CD4-positive, alpha-beta T cell (primary cell): ENCODE measurements at regions not wholly inside any gene's neighbourhood (a gene's known extent, or its start where the extent isn't known, plus 50 kb on each side); places are given as distances from the start of the nearest gene placed in this dataset.
"Not testable (repeated sequence)": the region's sequence is repeated elsewhere in the genome, so short reads cannot be mapped to it uniquely, and the experiment has no call there.

Experiments used
- ATAC-seq: fragments of 200-7000 bp; cut with Tn5 transposase; one replicate; pipeline ENCODE4 v1.10.0; 2022; ENCODE audit warnings: mild to moderate bottlenecking; ENCODE audit not compliant: poor library complexity
- CTCF ChIA-PET: fragments of 350-600 bp; sonication (Branson Sonifier 250); formaldehyde crosslinking; loops from one replicate; lab custom pipeline; 2021; ENCODE audit warnings: antibody characterized with exemption, inconsistent platforms; lab: Charles Lee
- POLR2A ChIA-PET: fragments of 350-600 bp; sonication (Branson Sonifier 250); formaldehyde crosslinking; loops from one replicate; lab custom pipeline; 2021; ENCODE audit warnings: antibody characterized with exemption, inconsistent platforms; lab: Charles Lee
- DNase-seq, 14 experiments: peaks; one replicate each; pipeline ENCODE4 v3.0.0-alpha.2; 2013 to 2020; ENCODE audit warnings: mixed read lengths in 2 of 14
- H3K27ac ChIP-seq, 2 donors: one replicate each; pipeline versions ENCODE4 v1.5.1 to v1.7.0; 2013; ENCODE audit warnings: low read length in 2 of 2, low read depth in 1 of 2, mild to moderate bottlenecking in 1 of 2
- H3K27me3 ChIP-seq, 2 experiments: 1 replicate in 1 of 2; 2 replicates in 1 of 2; pipeline versions ENCODE4 v1.6.1 to v1.7.0; 2013; ENCODE audit warnings: low read length in 2 of 2, control low read depth in 1 of 2, mild to moderate bottlenecking in 1 of 2, moderate library complexity in 1 of 2; ENCODE audit not compliant: insufficient read depth in 2 of 2, control insufficient read depth in 1 of 2
- H3K36me3 ChIP-seq: one replicate; pipeline ENCODE4 v1.6.1; 2013; ENCODE audit warnings: low read length, control low read depth; ENCODE audit not compliant: insufficient read depth
- H3K4me1 ChIP-seq: one replicate; pipeline ENCODE4 v1.6.1; 2013; ENCODE audit warnings: low read length, control low read depth; ENCODE audit not compliant: insufficient read depth
- H3K4me3 ChIP-seq: one replicate; pipeline ENCODE4 v1.5.1; 2013; ENCODE audit warnings: mild to moderate bottlenecking, low read length, moderate library complexity
- H3K9me3 ChIP-seq, 2 experiments: 1 replicate in 1 of 2; 2 replicates in 1 of 2; pipeline versions ENCODE4 v1.6.1 to v1.7.0; 2013; ENCODE audit warnings: low read length in 2 of 2, mild to moderate bottlenecking in 2 of 2, control low read depth in 1 of 2, moderate library complexity in 1 of 2; ENCODE audit not compliant: control insufficient read depth in 1 of 2, insufficient read depth in 1 of 2
- H3K27ac Mint-ChIP-seq: one replicate; pipeline ENCODE4 v1.8.0; 2020; ENCODE audit warnings: mixed read lengths
- H3K27me3 Mint-ChIP-seq: one replicate; pipeline ENCODE4 v1.8.0; 2021; ENCODE audit warnings: mixed read lengths
- H3K36me3 Mint-ChIP-seq: one replicate; pipeline ENCODE4 v1.8.0; 2021; ENCODE audit warnings: low read depth, mixed read lengths
- H3K4me1 Mint-ChIP-seq: one replicate; pipeline ENCODE4 v1.8.0; 2021; ENCODE audit warnings: low read depth, mixed read lengths
- H3K4me3 Mint-ChIP-seq: one replicate; pipeline ENCODE4 v1.8.0; 2020; ENCODE audit warnings: mild to moderate bottlenecking, mixed read lengths
- H3K9me3 Mint-ChIP-seq: one replicate; pipeline ENCODE4 v1.8.0; 2020; ENCODE audit warnings: mixed read lengths
- intact Hi-C, 2 experiments: fragments of 100-400 bp; cut with DNase I in 1 of 2; cut with micrococcal nuclease in 1 of 2; formaldehyde crosslinking; loops; one replicate each; pipeline versions ENCODE4 v1.15.1 to v1.9.0; 2023 to 2025; cut with DNase I, micrococcal nuclease
- TF ChIP-seq, protein P1 (sequence below): fragments of 200-600 bp; IDR thresholded peaks from one replicate; pipeline ENCODE4 v1.8.0; 2022; ENCODE audit warnings: antibody characterized with exemption, mild to moderate bottlenecking

DNA sequence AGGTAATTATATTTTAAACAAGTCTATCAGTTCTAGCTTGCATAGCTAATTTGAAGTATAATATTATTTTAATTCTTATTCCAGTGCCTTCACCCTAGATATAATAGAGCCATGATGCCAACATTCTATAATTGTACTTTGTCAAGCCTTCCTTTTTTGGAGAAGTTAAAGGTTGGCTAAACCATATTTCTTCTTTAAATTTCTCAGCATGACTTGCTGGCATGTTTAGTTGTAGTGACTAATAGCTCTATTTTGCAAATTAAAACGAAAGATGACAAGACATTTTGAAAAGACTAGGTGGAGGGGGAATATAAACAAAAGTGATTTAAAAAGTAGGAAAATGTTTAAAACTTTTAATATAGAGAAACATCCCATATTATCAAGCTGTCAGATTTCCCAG lies 400.7 kb downstream of the PSAT1 start:
- POLR2A ChIA-PET, result no interaction called here
- no peaks in the 10 kb centered on the region for H3K36me3 Mint-ChIP-seq
- H3K4me1 ChIP-seq, result no peaks in the 10 kb centered on the region
- no peaks in the 10 kb centered on the region for H3K36me3 ChIP-seq
- no peak for ATAC-seq
- no peak overlapping the region for H3K27ac Mint-ChIP-seq
- H3K9me3 ChIP-seq, result no peaks in the 10 kb centered on the region
- H3K27me3 Mint-ChIP-seq, result no peaks in the 10 kb centered on the region
- no peaks in the 10 kb centered on the region for H3K27me3 ChIP-seq
- H3K4me3 ChIP-seq, result no peak overlapping the region
- peaks cover 3% of the 10 kb centered on the region for H3K9me3 Mint-ChIP-seq
- TF ChIP-seq, protein P1, sequence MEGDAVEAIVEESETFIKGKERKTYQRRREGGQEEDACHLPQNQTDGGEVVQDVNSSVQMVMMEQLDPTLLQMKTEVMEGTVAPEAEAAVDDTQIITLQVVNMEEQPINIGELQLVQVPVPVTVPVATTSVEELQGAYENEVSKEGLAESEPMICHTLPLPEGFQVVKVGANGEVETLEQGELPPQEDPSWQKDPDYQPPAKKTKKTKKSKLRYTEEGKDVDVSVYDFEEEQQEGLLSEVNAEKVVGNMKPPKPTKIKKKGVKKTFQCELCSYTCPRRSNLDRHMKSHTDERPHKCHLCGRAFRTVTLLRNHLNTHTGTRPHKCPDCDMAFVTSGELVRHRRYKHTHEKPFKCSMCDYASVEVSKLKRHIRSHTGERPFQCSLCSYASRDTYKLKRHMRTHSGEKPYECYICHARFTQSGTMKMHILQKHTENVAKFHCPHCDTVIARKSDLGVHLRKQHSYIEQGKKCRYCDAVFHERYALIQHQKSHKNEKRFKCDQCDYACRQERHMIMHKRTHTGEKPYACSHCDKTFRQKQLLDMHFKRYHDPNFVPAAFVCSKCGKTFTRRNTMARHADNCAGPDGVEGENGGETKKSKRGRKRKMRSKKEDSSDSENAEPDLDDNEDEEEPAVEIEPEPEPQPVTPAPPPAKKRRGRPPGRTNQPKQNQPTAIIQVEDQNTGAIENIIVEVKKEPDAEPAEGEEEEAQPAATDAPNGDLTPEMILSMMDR, result no peak
- DNase-seq, result no peak
- H3K4me1 Mint-ChIP-seq, result no peaks in the 10 kb centered on the region
- H3K4me3 Mint-ChIP-seq, result no peak overlapping the region
- H3K27ac ChIP-seq, result no peak overlapping the region
- CTCF ChIA-PET, result no interaction called here
- intact Hi-C loops, result no loop called here

DNA sequence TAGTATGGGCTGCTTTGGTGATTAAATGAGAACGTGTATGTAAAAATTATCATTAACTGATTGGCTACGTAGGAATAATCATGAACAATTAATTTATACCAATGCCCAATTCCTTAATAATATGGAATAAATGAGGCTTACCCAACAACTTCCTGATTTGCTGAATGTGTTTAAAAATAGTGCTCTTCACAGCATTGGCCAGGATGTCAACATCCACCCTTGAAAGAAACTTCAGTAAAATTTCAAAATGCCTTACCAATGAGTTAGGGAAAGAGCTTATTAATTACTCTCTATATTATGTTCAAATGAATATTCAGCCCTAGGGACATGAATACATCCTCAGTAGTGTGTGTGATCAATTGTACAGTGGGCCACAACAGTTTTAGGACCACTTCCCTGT lies 401.4 kb downstream of the PSAT1 start:
- H3K4me3 Mint-ChIP-seq, result no peak overlapping the region
- intact Hi-C loops, result no loop called here
- ATAC-seq (no peak), DNase-seq (no peak)
- no peak overlapping the region for H3K27ac Mint-ChIP-seq
- Histone ChIP-seq H3K36me3 (no peaks in the 10 kb centered on the region), H3K27me3 (no peaks in the 10 kb centered on the region), H3K27ac (no peak overlapping the region), H3K4me1 (no peaks in the 10 kb centered on the region), H3K4me3 (no peak overlapping the region), H3K9me3 (no peaks in the 10 kb centered on the region)
- H3K4me1 Mint-ChIP-seq, result no peaks in the 10 kb centered on the region
- CTCF ChIA-PET, result interaction anchor here (0.7 kb wide), 1 partner anchor 64 kb away, joined by 3 read pairs; no protein-coding TSS in a partner anchor
- H3K9me3 Mint-ChIP-seq, result peaks cover 3% of the 10 kb centered on the region
- POLR2A ChIA-PET, result no interaction called here
- H3K36me3 Mint-ChIP-seq, result no peaks in the 10 kb centered on the region
- H3K27me3 Mint-ChIP-seq, result no peaks in the 10 kb centered on the region
- TF ChIP-seq, protein P1, result no peak

DNA sequence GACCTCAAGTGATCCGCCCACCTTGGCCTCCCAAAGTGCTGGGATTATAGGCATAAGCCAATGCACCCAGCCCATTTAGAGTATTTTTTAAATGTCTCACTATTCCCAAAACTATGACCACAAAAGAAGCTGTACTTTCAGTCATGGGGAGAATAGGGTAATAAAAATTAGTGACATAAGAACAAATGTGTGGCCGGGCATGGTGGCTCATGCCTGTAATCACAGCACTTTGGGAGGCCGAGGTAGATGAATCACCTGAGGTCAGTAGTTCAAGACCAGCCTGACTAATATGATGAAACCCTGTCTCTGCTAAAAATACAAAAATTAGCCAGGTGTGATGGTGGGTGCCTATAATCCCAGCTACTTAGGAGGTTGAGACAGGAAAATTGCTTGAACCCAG lies 402.3 kb downstream of the PSAT1 start:
- H3K27ac Mint-ChIP-seq, H3K27me3 ChIP-seq, H3K9me3 Mint-ChIP-seq, H3K4me3 ChIP-seq, CTCF ChIA-PET, H3K36me3 Mint-ChIP-seq, ATAC-seq, H3K27ac ChIP-seq, H3K4me1 Mint-ChIP-seq, H3K27me3 Mint-ChIP-seq, H3K4me1 ChIP-seq, H3K4me3 Mint-ChIP-seq, intact Hi-C loops, POLR2A ChIA-PET, DNase-seq, H3K9me3 ChIP-seq, H3K36me3 ChIP-seq: not testable (repeated sequence)

DNA sequence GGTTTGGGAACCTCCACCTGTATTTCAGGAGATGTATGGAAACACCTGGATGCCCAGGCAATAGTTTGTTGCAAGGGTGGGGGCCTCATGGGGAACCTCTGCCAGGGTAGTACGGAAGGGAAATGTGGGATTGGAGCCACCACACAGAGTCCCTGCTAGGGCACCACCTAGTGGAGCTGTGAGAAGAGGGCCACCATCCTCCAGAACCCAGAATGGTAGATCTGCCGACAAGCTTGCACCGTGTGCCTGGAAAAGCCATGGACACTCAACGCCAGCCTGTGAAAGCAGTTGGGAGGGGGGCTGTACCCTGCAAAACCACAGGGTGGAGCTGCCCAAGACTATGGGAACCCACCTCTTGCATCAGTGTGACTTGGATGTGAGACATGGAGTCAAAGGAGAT lies 407.2 kb downstream of the PSAT1 start:
- H3K9me3 Mint-ChIP-seq, intact Hi-C loops, H3K36me3 ChIP-seq, H3K27me3 Mint-ChIP-seq, ATAC-seq, H3K4me3 ChIP-seq, POLR2A ChIA-PET, H3K4me1 ChIP-seq, H3K36me3 Mint-ChIP-seq, H3K27ac ChIP-seq, H3K27me3 ChIP-seq, H3K9me3 ChIP-seq, CTCF ChIA-PET, H3K27ac Mint-ChIP-seq, H3K4me1 Mint-ChIP-seq, H3K4me3 Mint-ChIP-seq, DNase-seq: not testable (repeated sequence)
